ENCODE measurements at regions not wholly inside any gene's neighbourhood (a gene's known extent, or its start where the extent isn't known, plus 50 kb on each side); places are given as distances from the start of the nearest gene placed in this dataset.

DNA sequence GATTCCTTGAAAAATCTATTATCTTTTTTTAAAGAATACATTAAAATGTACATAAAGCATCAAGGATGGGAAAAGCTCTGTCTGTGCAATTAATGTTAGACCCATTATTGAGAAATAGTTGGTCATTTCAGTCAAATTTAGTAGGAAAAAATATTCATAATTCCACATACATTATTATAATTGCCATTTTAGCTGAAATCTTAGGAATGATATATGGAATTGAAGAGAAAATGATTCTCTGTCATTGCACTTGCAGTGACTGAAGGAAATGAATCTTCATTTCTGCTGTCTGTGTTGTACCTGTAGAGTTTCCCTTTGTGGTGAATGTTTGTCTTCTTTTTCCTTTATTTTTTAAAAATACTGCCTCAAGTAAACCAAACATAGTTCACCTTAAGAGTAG lies 473.9 kb downstream of the C3orf38 start (continued):
- TF ChIP-seq, protein P1, sequence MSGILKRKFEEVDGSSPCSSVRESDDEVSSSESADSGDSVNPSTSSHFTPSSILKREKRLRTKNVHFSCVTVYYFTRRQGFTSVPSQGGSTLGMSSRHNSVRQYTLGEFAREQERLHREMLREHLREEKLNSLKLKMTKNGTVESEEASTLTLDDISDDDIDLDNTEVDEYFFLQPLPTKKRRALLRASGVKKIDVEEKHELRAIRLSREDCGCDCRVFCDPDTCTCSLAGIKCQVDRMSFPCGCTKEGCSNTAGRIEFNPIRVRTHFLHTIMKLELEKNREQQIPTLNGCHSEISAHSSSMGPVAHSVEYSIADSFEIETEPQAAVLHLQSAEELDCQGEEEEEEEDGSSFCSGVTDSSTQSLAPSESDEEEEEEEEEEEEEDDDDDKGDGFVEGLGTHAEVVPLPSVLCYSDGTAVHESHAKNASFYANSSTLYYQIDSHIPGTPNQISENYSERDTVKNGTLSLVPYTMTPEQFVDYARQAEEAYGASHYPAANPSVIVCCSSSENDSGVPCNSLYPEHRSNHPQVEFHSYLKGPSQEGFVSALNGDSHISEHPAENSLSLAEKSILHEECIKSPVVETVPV (CRISPR knock-in tag; IDR thresholded peaks at IDR 0.05): no peak
- TF ChIP-seq ZNF70 (CRISPR knock-in tag; IDR thresholded peaks at IDR 0.05) (no peak), ESRRG (CRISPR knock-in tag; IDR thresholded peaks at IDR 0.05) (no peak), ISL1 (CRISPR knock-in tag; IDR thresholded peaks at IDR 0.05) (no peak), RARB (CRISPR knock-in tag; IDR thresholded peaks at IDR 0.05) (no peak), TCF4 (CRISPR knock-in tag; IDR thresholded peaks at IDR 0.05; ENCODE audit: borderline replicate concordance) (no peak), ZFP3 (CRISPR knock-in tag; IDR thresholded peaks at IDR 0.05) (no peak), BACH2 (CRISPR knock-in tag; IDR thresholded peaks at IDR 0.05; ENCODE audit: borderline replicate concordance) (no peak), ZFP30 (CRISPR knock-in tag; IDR thresholded peaks at IDR 0.05) (no peak), GLIS3 (CRISPR knock-in tag; IDR thresholded peaks at IDR 0.05) (no peak), CSDC2 (CRISPR knock-in tag; IDR thresholded peaks at IDR 0.05) (no peak), TOX (CRISPR knock-in tag; IDR thresholded peaks at IDR 0.05; ENCODE audit: borderline replicate concordance) (no peak), ZNF565 (CRISPR knock-in tag; conservative IDR thresholded peaks at IDR 0.05; ENCODE audit: low read depth) (no peak)
- TF ChIP-seq, protein P2, sequence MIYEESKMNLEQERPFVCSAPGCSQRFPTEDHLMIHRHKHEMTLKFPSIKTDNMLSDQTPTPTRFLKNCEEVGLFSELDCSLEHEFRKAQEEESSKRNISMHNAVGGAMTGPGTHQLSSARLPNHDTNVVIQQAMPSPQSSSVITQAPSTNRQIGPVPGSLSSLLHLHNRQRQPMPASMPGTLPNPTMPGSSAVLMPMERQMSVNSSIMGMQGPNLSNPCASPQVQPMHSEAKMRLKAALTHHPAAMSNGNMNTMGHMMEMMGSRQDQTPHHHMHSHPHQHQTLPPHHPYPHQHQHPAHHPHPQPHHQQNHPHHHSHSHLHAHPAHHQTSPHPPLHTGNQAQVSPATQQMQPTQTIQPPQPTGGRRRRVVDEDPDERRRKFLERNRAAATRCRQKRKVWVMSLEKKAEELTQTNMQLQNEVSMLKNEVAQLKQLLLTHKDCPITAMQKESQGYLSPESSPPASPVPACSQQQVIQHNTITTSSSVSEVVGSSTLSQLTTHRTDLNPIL (CRISPR knock-in tag; IDR thresholded peaks at IDR 0.05; ENCODE audit: low read depth): no peak

DNA sequence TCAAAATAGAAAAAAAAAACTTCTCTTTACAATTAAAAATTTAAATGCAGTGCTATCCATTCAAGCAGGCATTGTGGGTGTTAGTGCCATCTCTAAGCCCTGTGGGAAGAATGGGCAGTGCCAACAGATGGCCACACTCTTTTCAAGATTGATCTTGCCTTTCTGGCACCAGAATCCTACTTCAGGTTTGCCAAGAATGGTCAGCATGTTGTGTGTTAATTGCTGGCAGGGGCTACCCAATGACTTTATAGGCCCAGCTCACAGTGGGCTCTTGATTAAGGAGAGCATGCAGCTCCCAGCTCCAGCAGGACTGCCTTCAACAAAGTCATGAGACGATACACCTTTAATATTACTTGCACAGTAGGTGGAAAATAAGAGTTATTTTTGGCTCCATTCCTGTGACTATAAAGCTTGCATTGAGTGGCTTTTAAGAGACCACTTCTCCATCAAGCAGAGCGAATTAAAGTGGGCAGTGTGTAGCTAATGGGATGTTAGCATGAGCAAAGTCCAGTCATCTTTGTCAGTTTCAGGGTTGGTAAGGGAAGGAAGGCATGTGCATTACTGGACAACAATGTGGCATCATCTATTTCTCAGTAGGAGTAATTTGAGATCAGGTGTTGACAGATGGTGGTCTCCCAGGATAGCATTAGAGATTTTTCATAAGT lies 476.8 kb downstream of the C3orf38 start:
- TF ChIP-seq, protein P1 (CRISPR knock-in tag; IDR thresholded peaks at IDR 0.05): no peak
- TF ChIP-seq ARNTL (CRISPR knock-in tag; IDR thresholded peaks at IDR 0.05; ENCODE audit: borderline replicate concordance, low read depth) (no peak), ZFP3 (CRISPR knock-in tag; IDR thresholded peaks at IDR 0.05) (no peak), RARB (CRISPR knock-in tag; IDR thresholded peaks at IDR 0.05) (no peak), ISL1 (CRISPR knock-in tag; IDR thresholded peaks at IDR 0.05) (no peak), ZNF565 (CRISPR knock-in tag; conservative IDR thresholded peaks at IDR 0.05; ENCODE audit: low read depth) (no peak), ZNF8 (CRISPR knock-in tag; IDR thresholded peaks at IDR 0.05) (no peak), OSR1 (CRISPR knock-in tag; IDR thresholded peaks at IDR 0.05) (no peak), TOX (CRISPR knock-in tag; IDR thresholded peaks at IDR 0.05; ENCODE audit: borderline replicate concordance) (no peak), PPARA (CRISPR knock-in tag; IDR thresholded peaks at IDR 0.05; ENCODE audit: borderline replicate concordance) (no peak), CSDC2 (CRISPR knock-in tag; IDR thresholded peaks at IDR 0.05) (no peak), BACH2 (CRISPR knock-in tag; IDR thresholded peaks at IDR 0.05; ENCODE audit: borderline replicate concordance) (no peak), GLIS3 (CRISPR knock-in tag; IDR thresholded peaks at IDR 0.05) (no peak), TCF4 (CRISPR knock-in tag; IDR thresholded peaks at IDR 0.05; ENCODE audit: borderline replicate concordance) (no peak), ZFP30 (CRISPR knock-in tag; IDR thresholded peaks at IDR 0.05) (no peak)
- TF ChIP-seq, protein P3, sequence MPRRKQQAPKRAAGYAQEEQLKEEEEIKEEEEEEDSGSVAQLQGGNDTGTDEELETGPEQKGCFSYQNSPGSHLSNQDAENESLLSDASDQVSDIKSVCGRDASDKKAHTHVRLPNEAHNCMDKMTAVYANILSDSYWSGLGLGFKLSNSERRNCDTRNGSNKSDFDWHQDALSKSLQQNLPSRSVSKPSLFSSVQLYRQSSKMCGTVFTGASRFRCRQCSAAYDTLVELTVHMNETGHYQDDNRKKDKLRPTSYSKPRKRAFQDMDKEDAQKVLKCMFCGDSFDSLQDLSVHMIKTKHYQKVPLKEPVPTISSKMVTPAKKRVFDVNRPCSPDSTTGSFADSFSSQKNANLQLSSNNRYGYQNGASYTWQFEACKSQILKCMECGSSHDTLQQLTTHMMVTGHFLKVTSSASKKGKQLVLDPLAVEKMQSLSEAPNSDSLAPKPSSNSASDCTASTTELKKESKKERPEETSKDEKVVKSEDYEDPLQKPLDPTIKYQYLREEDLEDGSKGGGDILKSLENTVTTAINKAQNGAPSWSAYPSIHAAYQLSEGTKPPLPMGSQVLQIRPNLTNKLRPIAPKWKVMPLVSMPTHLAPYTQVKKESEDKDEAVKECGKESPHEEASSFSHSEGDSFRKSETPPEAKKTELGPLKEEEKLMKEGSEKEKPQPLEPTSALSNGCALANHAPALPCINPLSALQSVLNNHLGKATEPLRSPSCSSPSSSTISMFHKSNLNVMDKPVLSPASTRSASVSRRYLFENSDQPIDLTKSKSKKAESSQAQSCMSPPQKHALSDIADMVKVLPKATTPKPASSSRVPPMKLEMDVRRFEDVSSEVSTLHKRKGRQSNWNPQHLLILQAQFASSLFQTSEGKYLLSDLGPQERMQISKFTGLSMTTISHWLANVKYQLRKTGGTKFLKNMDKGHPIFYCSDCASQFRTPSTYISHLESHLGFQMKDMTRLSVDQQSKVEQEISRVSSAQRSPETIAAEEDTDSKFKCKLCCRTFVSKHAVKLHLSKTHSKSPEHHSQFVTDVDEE (CRISPR knock-in tag; IDR thresholded peaks at IDR 0.05): no peak
- TF ChIP-seq, protein P4, sequence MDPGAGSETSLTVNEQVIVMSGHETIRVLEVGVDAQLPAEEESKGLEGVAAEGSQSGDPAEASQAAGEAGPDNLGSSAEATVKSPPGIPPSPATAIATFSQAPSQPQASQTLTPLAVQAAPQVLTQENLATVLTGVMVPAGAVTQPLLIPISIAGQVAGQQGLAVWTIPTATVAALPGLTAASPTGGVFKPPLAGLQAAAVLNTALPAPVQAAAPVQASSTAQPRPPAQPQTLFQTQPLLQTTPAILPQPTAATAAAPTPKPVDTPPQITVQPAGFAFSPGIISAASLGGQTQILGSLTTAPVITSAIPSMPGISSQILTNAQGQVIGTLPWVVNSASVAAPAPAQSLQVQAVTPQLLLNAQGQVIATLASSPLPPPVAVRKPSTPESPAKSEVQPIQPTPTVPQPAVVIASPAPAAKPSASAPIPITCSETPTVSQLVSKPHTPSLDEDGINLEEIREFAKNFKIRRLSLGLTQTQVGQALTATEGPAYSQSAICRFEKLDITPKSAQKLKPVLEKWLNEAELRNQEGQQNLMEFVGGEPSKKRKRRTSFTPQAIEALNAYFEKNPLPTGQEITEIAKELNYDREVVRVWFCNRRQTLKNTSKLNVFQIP (CRISPR knock-in tag; IDR thresholded peaks at IDR 0.05; ENCODE audit: borderline replicate concordance, low read depth): no peak
- no peak for ATAC-seq

DNA sequence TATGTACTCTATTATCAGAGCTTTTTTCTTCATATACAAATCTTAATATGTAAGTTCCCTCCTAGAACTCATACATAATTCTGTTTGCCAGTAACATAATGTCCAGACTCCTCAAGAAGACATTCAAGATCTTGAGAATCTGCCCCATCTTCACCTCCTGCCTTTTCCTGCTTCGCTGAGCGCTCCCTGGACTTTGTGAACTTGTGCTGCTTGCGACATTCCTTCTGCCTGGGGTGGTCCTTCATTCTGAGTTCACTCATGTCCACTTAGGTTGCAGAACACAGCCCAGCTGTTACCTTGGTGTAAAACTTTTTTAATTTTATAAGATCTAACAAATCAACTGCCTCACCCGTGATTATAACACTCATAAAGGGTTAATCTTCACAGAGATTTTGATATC lies 478.5 kb upstream of the EPHA3 start:
- ATAC-seq: no peak
- TF ChIP-seq TCF4 (CRISPR knock-in tag; IDR thresholded peaks at IDR 0.05; ENCODE audit: borderline replicate concordance) (no peak), ZFP3 (CRISPR knock-in tag; IDR thresholded peaks at IDR 0.05) (no peak), CSDC2 (CRISPR knock-in tag; IDR thresholded peaks at IDR 0.05) (no peak), ISL1 (CRISPR knock-in tag; IDR thresholded peaks at IDR 0.05) (no peak), PPARA (CRISPR knock-in tag; IDR thresholded peaks at IDR 0.05; ENCODE audit: borderline replicate concordance) (no peak)

Measured in SK-N-SH treated with all-trans-retinoic acid at 6 μM for 48 hours (cell line).